ENCODE measurements at regions not wholly inside any gene's neighbourhood (a gene's known extent, or its start where the extent isn't known, plus 50 kb on each side); places are given as distances from the start of the nearest gene placed in this dataset.
"Not testable (repeated sequence)": the region's sequence is repeated elsewhere in the genome, so short reads cannot be mapped to it uniquely, and the experiment has no call there.

GRCh38 chr9:78916884-78917283 lies 620.0 kb downstream of the PSAT1 start:
- not testable (repeated sequence) for DNase-seq (ENCODE audit: low spot score)

GRCh38 chr9:78918976-78919375 lies 622.1 kb downstream of the PSAT1 start:
- DNase-seq (ENCODE audit: low spot score) = no peak

GRCh38 chr9:78919701-78920100 lies 622.8 kb downstream of the PSAT1 start:
- DNase-seq (ENCODE audit: low spot score) = no peak

- DNase-seq (ENCODE audit: low spot score) = no peak
Measured at GRCh38 chr9:78921341-78921740, 624.4 kb downstream of the PSAT1 start.

GRCh38 chr9:78923966-78924659 lies 627.2 kb downstream of the PSAT1 start:
- no peak for DNase-seq (ENCODE audit: low spot score)

GRCh38 chr9:78927099-78927940 lies 630.4 kb downstream of the PSAT1 start:
- DNase-seq (ENCODE audit: low spot score) = no peak

GRCh38 chr9:78928625-78929405 lies 631.9 kb downstream of the PSAT1 start:
- no peak for DNase-seq (ENCODE audit: low spot score)

- DNase-seq (ENCODE audit: low spot score) = no peak
Measured at GRCh38 chr9:78930281-78930680, 633.4 kb downstream of the PSAT1 start.

GRCh38 chr9:78932849-78933627 lies 636.1 kb downstream of the PSAT1 start:
- DNase-seq (ENCODE audit: low spot score) = no peak

- no peak for DNase-seq (ENCODE audit: low spot score)
Measured at GRCh38 chr9:78934880-78935279, 636.9 kb upstream of the TLE4 start.

- DNase-seq (ENCODE audit: low spot score) = no peak
Measured at GRCh38 chr9:78938821-78939220, 632.9 kb upstream of the TLE4 start.

GRCh38 chr9:78939311-78940065 lies 632.3 kb upstream of the TLE4 start:
- no peak for DNase-seq (ENCODE audit: low spot score)

GRCh38 chr9:78940121-78940855 lies 631.5 kb upstream of the TLE4 start:
- no peak for DNase-seq (ENCODE audit: low spot score)

GRCh38 chr9:78954286-78954685 lies 617.5 kb upstream of the TLE4 start:
- DNase-seq (ENCODE audit: low spot score) = no peak

- no peak for DNase-seq (ENCODE audit: low spot score)
Measured at GRCh38 chr9:78958892-78959291, 612.9 kb upstream of the TLE4 start.

GRCh38 chr9:78962156-78962555 lies 609.6 kb upstream of the TLE4 start:
- DNase-seq (ENCODE audit: low spot score) = no peak

GRCh38 chr9:78963911-78964310 lies 607.9 kb upstream of the TLE4 start:
- no peak for DNase-seq (ENCODE audit: low spot score)

GRCh38 chr9:78967596-78968217 lies 604.1 kb upstream of the TLE4 start:
- no peak for DNase-seq (ENCODE audit: low spot score)

- DNase-seq (ENCODE audit: low spot score) = no peak
Measured at GRCh38 chr9:78970375-78970774, 601.4 kb upstream of the TLE4 start.

GRCh38 chr9:78971540-78971939 lies 600.2 kb upstream of the TLE4 start:
- DNase-seq (ENCODE audit: low spot score) = no peak

Data from globus pallidus (tissue), 1 donor.